SK-N-SH (cell line): ENCODE measurements at regions not wholly inside any gene's neighbourhood (a gene's known extent, or its start where the extent isn't known, plus 50 kb on each side); places are given as distances from the start of the nearest gene placed in this dataset.

Experiments
- CTCF ChIA-PET: fragments of 300-600, 350-600 bp; formaldehyde crosslinking; extraction: SDS; loops from one replicate; lab custom pipeline; 2021; lab: Yijun Ruan, JAX
- POLR2A ChIA-PET: fragments of 350-600 bp; sonication (Branson Sonifier 250); formaldehyde crosslinking; extraction: SDS; loops from one replicate; lab custom pipeline; 2020; ENCODE audit warnings: antibody characterized with exemption, inconsistent platforms; lab: Yijun Ruan, JAX
- DNase-seq: peaks from one replicate; pipeline ENCODE4 v3.0.0; 2012
- H2AFZ ChIP-seq: fragments of 200-600 bp; sonication (generic); 2 replicates; pipeline ENCODE4 v1.8.1; 2016; ENCODE audit warnings: antibody characterized with exemption, mild to moderate bottlenecking, low read depth
- H3F3A ChIP-seq: fragments of 200-600 bp; sonication (generic); replicated peaks from 2 replicates; pipeline ENCODE3; 2016; ENCODE audit warnings: antibody characterized with exemption, mild to moderate bottlenecking; ENCODE audit not compliant: insufficient read depth
- H3K27ac ChIP-seq, 2 experiments: fragments of 200-500 bp in 1 of 2; fragments of 200-600 bp in 1 of 2; sonication (Bioruptor generic) in 1 of 2; sonication (generic), shearing (Covaris generic) in 1 of 2; 2 replicates each; pipeline versions ENCODE4 v1.5.1 to v1.6.1; 2014 to 2016; ENCODE audit warnings: low read depth in 2 of 2, inconsistent platforms in 1 of 2, low read length in 1 of 2, mild to moderate bottlenecking in 1 of 2, mixed read lengths in 1 of 2
- H3K27me3 ChIP-seq: fragments of 200-600 bp; sonication (generic), shearing (Covaris generic); 2 replicates; pipeline ENCODE4 v1.6.1; 2016; ENCODE audit warnings: mixed run types; ENCODE audit not compliant: insufficient read depth
- H3K36me3 ChIP-seq, 2 experiments: fragments of 200-500 bp in 1 of 2; fragments of 200-600 bp in 1 of 2; sonication (Bioruptor generic) in 1 of 2; sonication (generic) in 1 of 2; replicated peaks in 1 of 2; 2 replicates each; pipeline versions ENCODE3 to v1.5.1; 2014 to 2016; ENCODE audit warnings: low read length in 1 of 2, mild to moderate bottlenecking in 1 of 2; ENCODE audit not compliant: insufficient read depth in 2 of 2, control insufficient read depth in 1 of 2
- H3K4me1 ChIP-seq, 2 experiments: fragments of 200-500 bp in 1 of 2; fragments of 200-600 bp in 1 of 2; sonication (Bioruptor generic) in 1 of 2; sonication (generic), shearing (Covaris generic) in 1 of 2; 2 replicates each; pipeline versions ENCODE4 v1.5.1 to v1.6.1; 2014 to 2016; ENCODE audit warnings: low read depth in 1 of 2, low read length in 1 of 2, mixed run types in 1 of 2; ENCODE audit not compliant: insufficient read depth in 2 of 2, control insufficient read depth in 1 of 2
- H3K4me2 ChIP-seq: fragments of 200-600 bp; sonication (generic), shearing (Covaris generic); 2 replicates; pipeline ENCODE4 v1.6.1; 2017; ENCODE audit warnings: mixed run types
- H3K4me3 ChIP-seq, 2 experiments: fragments of 200-500 bp in 1 of 2; fragments of 200-600 bp in 1 of 2; sonication (Bioruptor generic) in 1 of 2; sonication (generic), shearing (Covaris generic) in 1 of 2; 2 replicates each; pipeline versions ENCODE4 v1.5.1 to v1.8.1; 2014 to 2016; ENCODE audit warnings: low read depth in 2 of 2, inconsistent platforms in 1 of 2, low read length in 1 of 2, mild to moderate bottlenecking in 1 of 2, mixed read lengths in 1 of 2, moderate library complexity in 1 of 2
- H3K79me2 ChIP-seq: fragments of 200-600 bp; sonication (generic); 2 replicates; pipeline ENCODE4 v1.8.1; 2017; ENCODE audit warnings: mild to moderate bottlenecking; ENCODE audit not compliant: insufficient read depth
- H3K9ac ChIP-seq: fragments of 200-600 bp; sonication (generic); 2 replicates; pipeline ENCODE4 v1.6.1; 2017; ENCODE audit warnings: mixed run types
- H3K9me2 ChIP-seq: fragments of 200-600 bp; sonication (generic); 2 replicates; pipeline ENCODE4 v1.6.1; 2017; ENCODE audit warnings: mixed run types
- H3K9me3 ChIP-seq: fragments of 200-600 bp; sonication (generic); 2 replicates; pipeline ENCODE4 v1.6.1; 2017; ENCODE audit warnings: mixed run types, mild to moderate bottlenecking, moderate library complexity
- H4K20me1 ChIP-seq: fragments of 200-600 bp; sonication (generic); 2 replicates; pipeline ENCODE4 v1.6.1; 2017; ENCODE audit warnings: mild to moderate bottlenecking, mixed run types; ENCODE audit not compliant: insufficient read depth
- EP300 ChIP-seq, 2 experiments: IDR thresholded peaks; 2 replicates each; pipeline versions ENCODE4 v1.4.0 to v1.6.1; 2012; ENCODE audit warnings: borderline replicate concordance in 1 of 2, low read depth in 1 of 2, low read length in 1 of 2
- FOSL2 ChIP-seq: IDR thresholded peaks from 2 replicates; pipeline ENCODE4 v1.4.0; 2012; ENCODE audit warnings: low read depth, mild to moderate bottlenecking, moderate library complexity, borderline replicate concordance
- NRF1 ChIP-seq: IDR thresholded peaks from 2 replicates; pipeline ENCODE4 v1.6.1; 2012; ENCODE audit warnings: low read depth, mild to moderate bottlenecking, low read length
- RAD21 ChIP-seq: IDR thresholded peaks from 2 replicates; pipeline ENCODE4 v1.6.1; 2012; ENCODE audit warnings: mild to moderate bottlenecking, low read length
- SMC3 ChIP-seq: IDR thresholded peaks from 2 replicates; pipeline ENCODE4 v1.6.1; 2012; ENCODE audit warnings: low read depth, low read length, improper control_type of control experiment
- YY1 ChIP-seq: IDR thresholded peaks from 2 replicates; pipeline ENCODE4 v1.4.0; 2012; ENCODE audit warnings: low read depth, mild to moderate bottlenecking
- WGBS: methylation state at CpG from one replicate; pipeline ENCODE4 v1.1.6; 2017; ENCODE audit warnings: low lambda C conversion rate; 5-methylcytosine and 5-hydroxymethylcytosine counted together
- TF ChIP-seq, protein P1 (sequence below): IDR thresholded peaks from 2 replicates; pipeline ENCODE4 v1.4.0; 2012; ENCODE audit warnings: low read depth, borderline replicate concordance
- TF ChIP-seq, protein P2 (sequence below): IDR thresholded peaks from 2 replicates; pipeline ENCODE4 v1.6.1; 2012; ENCODE audit warnings: mild to moderate bottlenecking, low read depth, low read length, moderate library complexity
- TF ChIP-seq, protein P3 (sequence below): fragments of 200-600 bp; sonication (generic); IDR thresholded peaks from 2 replicates; pipeline ENCODE4 v1.6.1; 2017; ENCODE audit warnings: antibody characterized with exemption, mild to moderate bottlenecking, moderate library complexity

GRCh38 chr3:3634326-3634725 is 164.9 kb upstream of the LRRN1 start:
- Histone ChIP-seq H3K79me2 (no peaks in the 10 kb centered on the region), H3K9me2 (no peaks in the 10 kb centered on the region), H3K9ac (no peak overlapping the region), H3K4me1 (no peaks in the 10 kb centered on the region), H3F3A (no peaks in the 10 kb centered on the region), H4K20me1 (no peaks in the 10 kb centered on the region), H3K9me3 (no peaks in the 10 kb centered on the region; the same call in 1 of the 2 replicates), H3K27me3 (no peaks in the 10 kb centered on the region), H3K4me3 (no peak overlapping the region), H3K4me2 (no peak overlapping the region), H3K27ac (no peak overlapping the region), H3K36me3 (no peaks in the 10 kb centered on the region), H2AFZ (no peak overlapping the region)
- ChIA-PET CTCF (no interaction called here), POLR2A (no interaction called here)
- TF ChIP-seq FOSL2 = no peak
- DNase-seq = no peak
- 16% methylated on average over 6 of the region's 6 CpGs for WGBS

- no peaks in the 10 kb centered on the region for H3K36me3 ChIP-seq
- no peaks in the 10 kb centered on the region for H4K20me1 ChIP-seq
- no peaks in the 10 kb centered on the region for H3F3A ChIP-seq
- no peak for DNase-seq
- WGBS = 6% methylated on average over 2 of the region's 2 CpGs
- H2AFZ ChIP-seq = no peak overlapping the region
- H3K79me2 ChIP-seq = no peaks in the 10 kb centered on the region
- ChIA-PET CTCF (no interaction called here), POLR2A (no interaction called here)
- TF ChIP-seq SMC3 = no peak
- TF ChIP-seq, protein P1, sequence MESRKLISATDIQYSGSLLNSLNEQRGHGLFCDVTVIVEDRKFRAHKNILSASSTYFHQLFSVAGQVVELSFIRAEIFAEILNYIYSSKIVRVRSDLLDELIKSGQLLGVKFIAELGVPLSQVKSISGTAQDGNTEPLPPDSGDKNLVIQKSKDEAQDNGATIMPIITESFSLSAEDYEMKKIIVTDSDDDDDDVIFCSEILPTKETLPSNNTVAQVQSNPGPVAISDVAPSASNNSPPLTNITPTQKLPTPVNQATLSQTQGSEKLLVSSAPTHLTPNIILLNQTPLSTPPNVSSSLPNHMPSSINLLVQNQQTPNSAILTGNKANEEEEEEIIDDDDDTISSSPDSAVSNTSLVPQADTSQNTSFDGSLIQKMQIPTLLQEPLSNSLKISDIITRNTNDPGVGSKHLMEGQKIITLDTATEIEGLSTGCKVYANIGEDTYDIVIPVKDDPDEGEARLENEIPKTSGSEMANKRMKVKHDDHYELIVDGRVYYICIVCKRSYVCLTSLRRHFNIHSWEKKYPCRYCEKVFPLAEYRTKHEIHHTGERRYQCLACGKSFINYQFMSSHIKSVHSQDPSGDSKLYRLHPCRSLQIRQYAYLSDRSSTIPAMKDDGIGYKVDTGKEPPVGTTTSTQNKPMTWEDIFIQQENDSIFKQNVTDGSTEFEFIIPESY = no peak
- no peak for TF ChIP-seq YY1
- no peak for TF ChIP-seq RAD21
- TF ChIP-seq FOSL2 = no peak
- TF ChIP-seq, protein P2, sequence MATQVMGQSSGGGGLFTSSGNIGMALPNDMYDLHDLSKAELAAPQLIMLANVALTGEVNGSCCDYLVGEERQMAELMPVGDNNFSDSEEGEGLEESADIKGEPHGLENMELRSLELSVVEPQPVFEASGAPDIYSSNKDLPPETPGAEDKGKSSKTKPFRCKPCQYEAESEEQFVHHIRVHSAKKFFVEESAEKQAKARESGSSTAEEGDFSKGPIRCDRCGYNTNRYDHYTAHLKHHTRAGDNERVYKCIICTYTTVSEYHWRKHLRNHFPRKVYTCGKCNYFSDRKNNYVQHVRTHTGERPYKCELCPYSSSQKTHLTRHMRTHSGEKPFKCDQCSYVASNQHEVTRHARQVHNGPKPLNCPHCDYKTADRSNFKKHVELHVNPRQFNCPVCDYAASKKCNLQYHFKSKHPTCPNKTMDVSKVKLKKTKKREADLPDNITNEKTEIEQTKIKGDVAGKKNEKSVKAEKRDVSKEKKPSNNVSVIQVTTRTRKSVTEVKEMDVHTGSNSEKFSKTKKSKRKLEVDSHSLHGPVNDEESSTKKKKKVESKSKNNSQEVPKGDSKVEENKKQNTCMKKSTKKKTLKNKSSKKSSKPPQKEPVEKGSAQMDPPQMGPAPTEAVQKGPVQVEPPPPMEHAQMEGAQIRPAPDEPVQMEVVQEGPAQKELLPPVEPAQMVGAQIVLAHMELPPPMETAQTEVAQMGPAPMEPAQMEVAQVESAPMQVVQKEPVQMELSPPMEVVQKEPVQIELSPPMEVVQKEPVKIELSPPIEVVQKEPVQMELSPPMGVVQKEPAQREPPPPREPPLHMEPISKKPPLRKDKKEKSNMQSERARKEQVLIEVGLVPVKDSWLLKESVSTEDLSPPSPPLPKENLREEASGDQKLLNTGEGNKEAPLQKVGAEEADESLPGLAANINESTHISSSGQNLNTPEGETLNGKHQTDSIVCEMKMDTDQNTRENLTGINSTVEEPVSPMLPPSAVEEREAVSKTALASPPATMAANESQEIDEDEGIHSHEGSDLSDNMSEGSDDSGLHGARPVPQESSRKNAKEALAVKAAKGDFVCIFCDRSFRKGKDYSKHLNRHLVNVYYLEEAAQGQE = no peak
- TF ChIP-seq, protein P3, sequence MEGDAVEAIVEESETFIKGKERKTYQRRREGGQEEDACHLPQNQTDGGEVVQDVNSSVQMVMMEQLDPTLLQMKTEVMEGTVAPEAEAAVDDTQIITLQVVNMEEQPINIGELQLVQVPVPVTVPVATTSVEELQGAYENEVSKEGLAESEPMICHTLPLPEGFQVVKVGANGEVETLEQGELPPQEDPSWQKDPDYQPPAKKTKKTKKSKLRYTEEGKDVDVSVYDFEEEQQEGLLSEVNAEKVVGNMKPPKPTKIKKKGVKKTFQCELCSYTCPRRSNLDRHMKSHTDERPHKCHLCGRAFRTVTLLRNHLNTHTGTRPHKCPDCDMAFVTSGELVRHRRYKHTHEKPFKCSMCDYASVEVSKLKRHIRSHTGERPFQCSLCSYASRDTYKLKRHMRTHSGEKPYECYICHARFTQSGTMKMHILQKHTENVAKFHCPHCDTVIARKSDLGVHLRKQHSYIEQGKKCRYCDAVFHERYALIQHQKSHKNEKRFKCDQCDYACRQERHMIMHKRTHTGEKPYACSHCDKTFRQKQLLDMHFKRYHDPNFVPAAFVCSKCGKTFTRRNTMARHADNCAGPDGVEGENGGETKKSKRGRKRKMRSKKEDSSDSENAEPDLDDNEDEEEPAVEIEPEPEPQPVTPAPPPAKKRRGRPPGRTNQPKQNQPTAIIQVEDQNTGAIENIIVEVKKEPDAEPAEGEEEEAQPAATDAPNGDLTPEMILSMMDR = no peak
- no peak for TF ChIP-seq EP300 (IDR thresholded peaks at IDR 0.05; ENCODE audit: borderline replicate concordance in 1 of 2, low read depth in 1 of 2, low read length in 1 of 2)
- TF ChIP-seq NRF1 = no peak
- TF ChIP-seq, all 33 proteins: peak for 0
- Histone ChIP-seq H3K4me1 (no peaks in the 10 kb centered on the region), H3K9me3 (no peaks in the 10 kb centered on the region), H3K27me3 (no peaks in the 10 kb centered on the region), H3K9me2 (no peaks in the 10 kb centered on the region), H3K4me3 (no peak overlapping the region), H3K27ac (no peak overlapping the region), H3K4me2 (no peak overlapping the region), H3K9ac (no peak overlapping the region)
Measured at GRCh38 chr3:3633761-3634160, 165.5 kb upstream of the LRRN1 start.
